ENCODE measurements at regions not wholly inside any gene's neighbourhood (a gene's known extent, or its start where the extent isn't known, plus 50 kb on each side); places are given as distances from the start of the nearest gene placed in this dataset.

DNA sequence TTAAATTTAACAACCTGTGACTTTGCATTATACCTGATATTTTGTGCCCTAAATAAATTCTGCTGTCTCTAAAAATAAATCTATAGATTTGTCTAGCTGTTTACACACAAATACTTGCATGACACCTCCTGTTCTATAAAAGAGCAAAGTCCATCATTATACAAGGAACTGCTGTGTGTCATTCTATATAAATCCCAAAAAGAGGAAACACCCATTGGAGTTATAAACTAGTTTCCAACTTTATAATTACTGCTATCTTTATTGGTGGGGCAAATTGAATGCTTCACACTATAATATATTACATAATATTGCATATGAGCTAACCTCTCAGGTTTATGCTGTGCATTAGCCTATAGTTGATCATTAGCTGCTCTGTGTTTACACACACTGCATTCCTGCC lies 504.4 kb downstream of the SATB2 start:
- TF ChIP-seq CTCF (IDR thresholded peaks at IDR 0.05) (no peak), POLR2AphosphoS5 (IDR thresholded peaks at IDR 0.05) (no peak), POLR2A (IDR thresholded peaks at IDR 0.05; ENCODE audit: low read depth) (no peak), EP300 (IDR thresholded peaks at IDR 0.05) (no peak)

Data from esophagus muscularis mucosa (tissue), 4 donors.